Astrocyte of the hippocampus (primary cell): ENCODE measurements at regions not wholly inside any gene's neighbourhood (a gene's known extent, or its start where the extent isn't known, plus 50 kb on each side); places are given as distances from the start of the nearest gene placed in this dataset.

ENCODE experiments used
- DNase-seq: peaks from one replicate; pipeline ENCODE4 v3.0.0; 2011; ENCODE audit warnings: low read depth, low spot score

GRCh38 chr3:182455011-182455410 is 338.3 kb upstream of the ATP11B start:
- DNase-seq = no peak

- no peak for DNase-seq
Observed at GRCh38 chr3:182460303-182460702, 333.0 kb upstream of the ATP11B start.

GRCh38 chr3:182462152-182462551 is 331.2 kb upstream of the ATP11B start:
- DNase-seq = no peak

GRCh38 chr3:182464513-182465145 is 328.7 kb upstream of the ATP11B start:
- DNase-seq = no peak

GRCh38 chr3:182465301-182466185 is 327.8 kb upstream of the ATP11B start:
- peak; percentile 51 for DNase-seq

- DNase-seq = peak; percentile 16
Observed at GRCh38 chr3:182469086-182469485, 324.2 kb upstream of the ATP11B start.

- DNase-seq = no peak
Observed at GRCh38 chr3:182470187-182470586, 323.1 kb upstream of the ATP11B start.

GRCh38 chr3:182473191-182473710 is 320.1 kb upstream of the ATP11B start:
- DNase-seq = no peak

GRCh38 chr3:182478369-182478768 is 314.9 kb upstream of the ATP11B start:
- DNase-seq = no peak

- no peak for DNase-seq
Observed at GRCh38 chr3:182479419-182480336, 313.6 kb upstream of the ATP11B start.

GRCh38 chr3:182482705-182483104 is 310.6 kb upstream of the ATP11B start:
- no peak for DNase-seq

GRCh38 chr3:182484682-182485081 is 308.6 kb upstream of the ATP11B start:
- DNase-seq = no peak

GRCh38 chr3:182485301-182485700 is 308.0 kb upstream of the ATP11B start:
- DNase-seq = no peak

GRCh38 chr3:182486463-182486862 is 306.8 kb upstream of the ATP11B start:
- no peak for DNase-seq

- no peak for DNase-seq
Observed at GRCh38 chr3:182487143-182487542, 306.2 kb upstream of the ATP11B start.

- DNase-seq = no peak
Observed at GRCh38 chr3:182487611-182488010, 305.7 kb upstream of the ATP11B start.

GRCh38 chr3:182490596-182491491 is 302.5 kb upstream of the ATP11B start:
- peak; percentile 69 for DNase-seq

- no peak for DNase-seq
Observed at GRCh38 chr3:182491577-182491976, 301.7 kb upstream of the ATP11B start.

GRCh38 chr3:182492536-182492935 is 300.8 kb upstream of the ATP11B start:
- DNase-seq = no peak

- DNase-seq = no peak
Observed at GRCh38 chr3:182500289-182500688, 293.0 kb upstream of the ATP11B start.

GRCh38 chr3:182501856-182502255 is 291.4 kb upstream of the ATP11B start:
- peak; percentile 76 for DNase-seq
